B cell (primary cell): ENCODE measurements at regions not wholly inside any gene's neighbourhood (a gene's known extent, or its start where the extent isn't known, plus 50 kb on each side); places are given as distances from the start of the nearest gene placed in this dataset.

Experiments
- ATAC-seq: fragments of 200-7000 bp; cut with Tn5 transposase; one replicate; pipeline ENCODE4 v1.10.0; 2021; ENCODE audit warnings: low read depth, mild to moderate bottlenecking, moderate number of reproducible peaks, moderate library complexity
- CTCF ChIA-PET: fragments of 350-600 bp; sonication (Branson Sonifier 250); formaldehyde crosslinking; loops from one replicate; lab custom pipeline; 2021; ENCODE audit warnings: antibody characterized with exemption, inconsistent platforms; lab: Charles Lee
- POLR2A ChIA-PET: fragments of 350-600 bp; sonication (Branson Sonifier 250); formaldehyde crosslinking; loops from one replicate; lab custom pipeline; 2021; ENCODE audit warnings: antibody characterized with exemption; lab: Charles Lee
- DNase-seq: peaks from one replicate; pipeline ENCODE4 v3.0.0; 2013
- H2AFZ ChIP-seq: 2 replicates; pipeline ENCODE4 v1.6.1; 2012; ENCODE audit warnings: mild to moderate bottlenecking, low read depth, low read length; ENCODE audit not compliant: insufficient read depth, poor library complexity, severe bottlenecking
- H3K27ac ChIP-seq, 2 donors: 1 replicate in 1 of 2; 2 replicates in 1 of 2; pipeline ENCODE4 v1.5.1; 2012 to 2013; ENCODE audit warnings: low read length in 2 of 2, mild to moderate bottlenecking in 2 of 2, moderate library complexity in 1 of 2
- H3K27me3 ChIP-seq, 4 experiments: fragments of 200-600 bp in 1 of 4; sonication (generic) in 1 of 4; replicated peaks in 1 of 4; 1 replicate in 2 of 4; 2 replicates in 2 of 4; pipeline versions ENCODE4 v1.6.1 to v1.7.0; 2013 to 2016; ENCODE audit warnings: low read length in 3 of 4, mild to moderate bottlenecking in 2 of 4, mixed read lengths in 1 of 4, moderate library complexity in 1 of 4; ENCODE audit not compliant: insufficient read depth in 4 of 4, control insufficient read depth in 3 of 4; ENCODE audit errors: control extremely low read depth in 1 of 4
- H3K36me3 ChIP-seq, 2 experiments: replicated peaks in 1 of 2; 1 replicate in 1 of 2; 2 replicates in 1 of 2; pipeline versions ENCODE4 v1.6.1 to v1.7.1; 2013; ENCODE audit warnings: low read length in 1 of 2; ENCODE audit not compliant: insufficient read depth in 2 of 2, control insufficient read depth in 1 of 2; ENCODE audit errors: control extremely low read depth in 1 of 2, extremely low read depth in 1 of 2
- H3K4me1 ChIP-seq, 2 donors: fragments of 200-600 bp in 1 of 2; sonication (generic) in 1 of 2; 1 replicate in 1 of 2; 2 replicates in 1 of 2; pipeline versions ENCODE4 v1.5.1 to v1.6.1; 2013 to 2017; ENCODE audit warnings: low read length in 2 of 2; ENCODE audit not compliant: control insufficient read depth in 2 of 2, insufficient read depth in 2 of 2
- H3K4me2 ChIP-seq: replicated peaks from 2 replicates; pipeline ENCODE3; 2012; ENCODE audit warnings: mild to moderate bottlenecking, low read depth, low read length; ENCODE audit not compliant: poor library complexity, severe bottlenecking
- H3K4me3 ChIP-seq, 5 experiments: fragments of 200-600 bp in 1 of 5; sonication (generic) in 1 of 5; 1 replicate in 3 of 5; 2 replicates in 2 of 5; pipeline versions ENCODE4 v1.5.1 to v1.7.0; 2011 to 2016; ENCODE audit warnings: low read length in 4 of 5, mild to moderate bottlenecking in 4 of 5, low read depth in 2 of 5, control low read depth in 1 of 5, moderate library complexity in 1 of 5; ENCODE audit not compliant: insufficient read depth in 1 of 5; ENCODE audit errors: control extremely low read depth in 1 of 5, extremely low read depth in 1 of 5
- H3K79me2 ChIP-seq: fragments of 200-600 bp; sonication (generic); one replicate; pipeline ENCODE4 v1.6.0; 2016; ENCODE audit warnings: low read length; ENCODE audit not compliant: control insufficient read depth, insufficient read depth
- H3K9ac ChIP-seq: fragments of 200-600 bp; sonication (generic); 2 replicates; pipeline ENCODE4 v1.6.1; 2017; ENCODE audit warnings: mild to moderate bottlenecking, low read length, moderate library complexity
- H3K9me3 ChIP-seq, 3 donors: one replicate each; pipeline versions ENCODE4 v1.6.1 to v1.7.1; 2013; ENCODE audit warnings: low read length in 2 of 3; ENCODE audit not compliant: control insufficient read depth in 2 of 3, insufficient read depth in 1 of 3; ENCODE audit errors: control extremely low read depth in 1 of 3
- H4K20me1 ChIP-seq: 2 replicates; pipeline ENCODE4 v1.6.0; 2012; ENCODE audit warnings: mild to moderate bottlenecking, low read length; ENCODE audit not compliant: insufficient read depth, control insufficient read depth, poor library complexity, severe bottlenecking
- H3K27ac Mint-ChIP-seq: one replicate; pipeline ENCODE4 v1.8.0; 2021; ENCODE audit warnings: mixed read lengths
- H3K27me3 Mint-ChIP-seq: one replicate; pipeline ENCODE4 v1.8.0; 2021; ENCODE audit warnings: mixed read lengths
- H3K4me1 Mint-ChIP-seq: one replicate; pipeline ENCODE4 v1.8.0; 2021; ENCODE audit warnings: mixed read lengths
- H3K4me3 Mint-ChIP-seq: one replicate; pipeline ENCODE4 v1.8.0; 2021; ENCODE audit warnings: mixed read lengths
- H3K9me3 Mint-ChIP-seq: one replicate; pipeline ENCODE4 v1.8.0; 2022; ENCODE audit warnings: mixed read lengths; ENCODE audit not compliant: insufficient read depth
- CTCF ChIP-seq: fragments of 200-600 bp; IDR thresholded peaks from one replicate; pipeline ENCODE4 v1.8.0; 2022; ENCODE audit warnings: antibody characterized with exemption, mild to moderate bottlenecking
- EZH2 ChIP-seq: IDR thresholded peaks from 2 replicates; pipeline ENCODE4 v1.6.1; 2012; ENCODE audit warnings: borderline replicate concordance, low read depth, mild to moderate bottlenecking, moderate library complexity, low read length; ENCODE audit not compliant: insufficient read depth, poor library complexity, severe bottlenecking
- WGBS: methylation state at CpG from one replicate; pipeline ENCODE4 v1.1.5; 2013; ENCODE audit warnings: missing lambda C conversion rate; ENCODE audit not compliant: insufficient coverage; 5-methylcytosine and 5-hydroxymethylcytosine counted together
- intact Hi-C: fragments of 100-400 bp; cut with micrococcal nuclease; formaldehyde crosslinking; loops from one replicate; pipeline ENCODE4 v1.10.0; 2022

DNA sequence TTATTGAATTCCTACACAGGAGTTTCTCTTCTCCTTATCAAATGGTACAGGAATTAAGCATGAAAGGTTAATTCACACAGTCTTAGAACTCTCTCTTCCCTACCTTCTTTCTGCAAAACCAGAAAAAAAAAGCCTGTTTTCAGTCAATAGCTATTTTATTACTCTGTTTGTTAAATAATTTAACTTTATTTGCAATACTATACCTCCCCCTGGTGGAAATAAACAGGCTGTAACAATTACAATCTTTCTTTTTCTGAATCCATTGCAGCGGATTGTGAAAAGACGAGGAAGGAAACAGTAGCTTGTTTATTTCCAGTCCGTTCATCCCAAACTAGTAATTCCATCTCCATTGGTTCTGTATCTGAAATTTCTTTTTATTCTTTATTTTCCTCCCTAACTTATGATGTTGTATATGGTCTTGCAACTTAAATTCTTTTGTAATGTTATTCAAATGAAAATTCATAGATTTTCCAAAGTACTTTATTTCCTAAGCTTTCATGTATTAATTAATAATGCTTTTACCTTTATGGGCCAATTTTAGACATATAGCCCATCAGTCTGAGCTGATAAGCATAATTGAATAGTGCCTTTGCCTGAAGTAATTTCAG, 165.2 kb downstream of the SH3BP4 start:
- Histone ChIP-seq H3K9me3 (peaks cover 0 to 4% (median 0%) of the 10 kb centered on the region in 3 donors), H3K4me3 (no peak overlapping the region), H2AFZ (no peak overlapping the region), H3K27me3 (no peaks in the 10 kb centered on the region), H4K20me1 (no peaks in the 10 kb centered on the region), H3K4me1 (no peaks in the 10 kb centered on the region), H3K4me2 (no peak overlapping the region), H3K79me2 (no peaks in the 10 kb centered on the region), H3K27ac (no peak overlapping the region), H3K36me3 (no peaks in the 10 kb centered on the region), H3K9ac (no peak overlapping the region)
- Mint-ChIP-seq H3K9me3 (peaks cover 5% of the 10 kb centered on the region), H3K4me1 (no peaks in the 10 kb centered on the region), H3K27me3 (peaks cover 4% of the 10 kb centered on the region), H3K27ac (no peak overlapping the region), H3K4me3 (no peak overlapping the region)
- DNase-seq (peak; percentile 54), ATAC-seq (no peak)
- ChIA-PET CTCF (interaction anchor here (0.7 to 4.3 kb wide), 19 partner anchors 11 to 981 kb away, joined by 3 to 76 read pairs (median 4); no protein-coding TSS in a partner anchor), POLR2A (no interaction called here)
- intact Hi-C loops: loop anchor here (1.0 to 2.0 kb wide), 2 partner anchors 567 to 1140 kb away; no protein-coding TSS in a partner anchor
- WGBS: no CpG with 5 or more reads among the region's 3 CpGs
- TF ChIP-seq CTCF (peak; percentile 82), EZH2 (no peak)

DNA sequence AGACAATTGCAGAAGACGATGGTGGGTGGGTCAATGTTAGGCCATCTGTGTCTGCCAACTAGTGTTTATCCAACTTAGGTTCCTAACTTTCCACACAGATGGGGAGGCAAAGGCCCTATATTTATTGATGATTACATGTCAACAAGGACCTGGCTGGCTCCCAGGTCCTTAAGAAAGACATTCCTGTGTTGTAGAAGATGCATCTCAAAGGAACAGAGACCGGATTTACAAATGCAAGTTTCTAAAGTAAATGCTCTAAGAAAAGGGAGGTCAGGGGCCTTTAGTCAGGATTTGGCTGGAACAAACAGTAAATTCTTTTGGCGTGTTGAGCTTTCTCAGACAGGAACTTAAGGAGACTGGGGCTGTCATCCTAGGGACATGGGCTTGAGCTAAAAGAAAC, 175.0 kb downstream of the SH3BP4 start:
- Histone ChIP-seq H3K79me2 (no peaks in the 10 kb centered on the region), H3K27me3 (peaks cover 0 to 15% (median 0%) of the 10 kb centered on the region in 4 experiments), H3K4me3 (no peak overlapping the region), H2AFZ (no peak overlapping the region), H3K36me3 (no peaks in the 10 kb centered on the region), H3K9ac (no peak overlapping the region), H4K20me1 (no peaks in the 10 kb centered on the region), H3K27ac (no peak overlapping the region), H3K9me3 (peaks cover 0 to 2% (median 0%) of the 10 kb centered on the region in 3 donors), H3K4me1 (no peaks in the 10 kb centered on the region), H3K4me2 (no peak overlapping the region)
- 100% methylated on average over 2 of the region's 3 CpGs for WGBS
- Mint-ChIP-seq H3K27me3 (peaks cover 14% of the 10 kb centered on the region), H3K9me3 (no peaks in the 10 kb centered on the region), H3K4me1 (no peaks in the 10 kb centered on the region), H3K27ac (no peak overlapping the region), H3K4me3 (no peak overlapping the region)
- intact Hi-C loops: no loop called here
- no peak for ATAC-seq
- TF ChIP-seq CTCF (no peak), EZH2 (no peak)
- POLR2A ChIA-PET: no interaction called here
- CTCF ChIA-PET: interaction anchor here (2.2 kb wide), 1 partner anchor 10 kb away, joined by 8 read pairs; no protein-coding TSS in a partner anchor
- no peak for DNase-seq
